HEK293 (cell line): ENCODE measurements at regions not wholly inside any gene's neighbourhood (a gene's known extent, or its start where the extent isn't known, plus 50 kb on each side); places are given as distances from the start of the nearest gene placed in this dataset.

Source experiments
- CTCF ChIA-PET: fragments of 350-600 bp; formaldehyde crosslinking; extraction: SDS; loops from one replicate; lab custom pipeline; 2021; ENCODE audit warnings: antibody characterized with exemption; lab: Yijun Ruan, JAX
- POLR2A ChIA-PET: fragments of 300-600 bp; formaldehyde crosslinking; extraction: SDS; loops from one replicate; lab custom pipeline; 2020; ENCODE audit warnings: antibody characterized with exemption, inconsistent platforms; lab: Yijun Ruan, JAX
- H3K27ac ChIP-seq: fragments of 200-500 bp; sonication (Bioruptor generic); 2 replicates; pipeline ENCODE4 v1.5.1; 2014; ENCODE audit warnings: low read depth, low read length, control low read depth, inconsistent platforms; ENCODE audit errors: extremely low read depth
- H3K36me3 ChIP-seq, 2 experiments: fragments of 200-500 bp in 1 of 2; sonication (Bioruptor generic) in 1 of 2; 1 replicate in 1 of 2; 2 replicates in 1 of 2; pipeline ENCODE4 v1.5.1; 2014 to 2017; ENCODE audit warnings: inconsistent platforms in 2 of 2, low read length in 2 of 2; ENCODE audit not compliant: control insufficient read depth in 2 of 2, insufficient read depth in 1 of 2
- H3K4me1 ChIP-seq: fragments of 200-500 bp; sonication (Bioruptor generic); 2 replicates; pipeline ENCODE4 v1.5.1; 2014; ENCODE audit warnings: mild to moderate bottlenecking, low read length, inconsistent platforms; ENCODE audit not compliant: control insufficient read depth, insufficient read depth
- H3K4me3 ChIP-seq: 2 replicates; pipeline ENCODE4 v1.5.1; 2011; ENCODE audit warnings: low read depth, mild to moderate bottlenecking, control low read depth, low read length, moderate library complexity
- H3K9me3 ChIP-seq: fragments of 200-500 bp; sonication (Bioruptor generic); 2 replicates; pipeline ENCODE4 v1.5.1; 2014; ENCODE audit warnings: low read depth, low read length, inconsistent platforms; ENCODE audit not compliant: control insufficient read depth, insufficient read depth
- HOXD13 ChIP-seq: sonication (generic); formaldehyde crosslinking; IDR thresholded peaks from 2 replicates; pipeline ENCODE4 v1.8.0; 2022; ENCODE audit warnings: missing genetic modification reagents, borderline replicate concordance
- KLF1 ChIP-seq: fragments of 450-650 bp; formaldehyde crosslinking; IDR thresholded peaks from 2 replicates; pipeline ENCODE4 v1.5.1; 2016; ENCODE audit warnings: missing biosample characterization, missing genetic modification characterization
- KLF10 ChIP-seq: fragments of 450-650 bp; IDR thresholded peaks from 2 replicates; pipeline ENCODE4 v1.5.1; 2018; ENCODE audit warnings: missing biosample characterization, mild to moderate bottlenecking, missing genetic modification characterization
- KLF16 ChIP-seq: fragments of 450-650 bp; formaldehyde crosslinking; IDR thresholded peaks from 2 replicates; pipeline ENCODE4 v1.5.1; 2017; ENCODE audit warnings: missing biosample characterization, missing genetic modification characterization
- SP7 ChIP-seq: fragments of 450-650 bp; formaldehyde crosslinking; IDR thresholded peaks from 2 replicates; pipeline ENCODE4 v1.5.1; 2016; ENCODE audit warnings: missing biosample characterization, missing genetic modification characterization
- ZNF19 ChIP-seq: fragments of 450-650 bp; formaldehyde crosslinking; IDR thresholded peaks from 2 replicates; pipeline ENCODE4; 2016; ENCODE audit warnings: missing biosample characterization, missing genetic modification characterization, low read depth
- ZNF2 ChIP-seq: fragments of 450-650 bp; formaldehyde crosslinking; IDR thresholded peaks from 2 replicates; pipeline ENCODE4 v1.5.1; 2016; ENCODE audit warnings: missing biosample characterization, missing genetic modification characterization
- ZNF214 ChIP-seq: fragments of 450-650 bp; formaldehyde crosslinking; IDR thresholded peaks from 2 replicates; pipeline ENCODE4 v1.5.1; 2017; ENCODE audit warnings: missing biosample characterization, mild to moderate bottlenecking, missing genetic modification characterization, borderline replicate concordance
- ZNF274 ChIP-seq, 2 experiments: fragments of 200-500 bp in 1 of 2; fragments of 450-650 bp in 1 of 2; sonication (Bioruptor generic) in 1 of 2; formaldehyde crosslinking in 1 of 2; IDR thresholded peaks; 2 replicates each; pipeline versions ENCODE4 v1.5.1 to v1.6.1; 2014 to 2016; ENCODE audit warnings: borderline replicate concordance in 1 of 2, inconsistent platforms in 1 of 2, low read length in 1 of 2, missing biosample characterization in 1 of 2, missing genetic modification characterization in 1 of 2
- ZNF366 ChIP-seq: fragments of 450-650 bp; formaldehyde crosslinking; conservative IDR thresholded peaks from 2 replicates; pipeline ENCODE4 v1.5.1; 2016; ENCODE audit warnings: missing biosample characterization, missing genetic modification characterization
- ZNF426 ChIP-seq: fragments of 450-650 bp; formaldehyde crosslinking; IDR thresholded peaks from 2 replicates; pipeline ENCODE4 v1.5.1; 2017; ENCODE audit warnings: missing biosample characterization, missing genetic modification characterization, mild to moderate bottlenecking, inconsistent platforms, moderate library complexity
- ZNF473 ChIP-seq: fragments of 450-650 bp; formaldehyde crosslinking; IDR thresholded peaks from 2 replicates; pipeline ENCODE4 v1.5.1; 2017; ENCODE audit warnings: missing biosample characterization, missing genetic modification characterization
- ZNF654 ChIP-seq: fragments of 450-650 bp; formaldehyde crosslinking; IDR thresholded peaks from 2 replicates; pipeline ENCODE4 v1.5.1; 2016; ENCODE audit warnings: low read depth, missing biosample characterization, missing genetic modification characterization
- ZNF677 ChIP-seq: fragments of 450-650 bp; IDR thresholded peaks from 2 replicates; pipeline ENCODE4 v1.5.0; 2018; ENCODE audit warnings: missing biosample characterization, mild to moderate bottlenecking, missing genetic modification characterization, moderate library complexity
- ZSCAN16 ChIP-seq: fragments of 450-650 bp; formaldehyde crosslinking; IDR thresholded peaks from 2 replicates; pipeline ENCODE4 v1.5.1; 2016; ENCODE audit warnings: missing biosample characterization, missing genetic modification characterization
- TF ChIP-seq, protein P1 (sequence below): fragments of 450-650 bp; formaldehyde crosslinking; IDR thresholded peaks from 2 replicates; pipeline ENCODE4 v1.5.1; 2017; ENCODE audit warnings: missing biosample characterization, missing genetic modification characterization
- TF ChIP-seq, protein P2 (sequence below): fragments of 450-650 bp; formaldehyde crosslinking; IDR thresholded peaks from 2 replicates; pipeline ENCODE4 v1.5.1; 2017; ENCODE audit warnings: missing biosample characterization, missing genetic modification characterization
- TF ChIP-seq, protein P3 (sequence below): fragments of 450-650 bp; formaldehyde crosslinking; optimal IDR thresholded peaks from 2 replicates; pipeline ENCODE3; 2016; ENCODE audit warnings: missing biosample characterization, mild to moderate bottlenecking, missing genetic modification characterization
- TF ChIP-seq, protein P4 (sequence below): fragments of 450-650 bp; formaldehyde crosslinking; IDR thresholded peaks from 2 replicates; pipeline ENCODE4 v1.5.1; 2016; ENCODE audit warnings: missing biosample characterization, missing genetic modification characterization
- TF ChIP-seq, protein P5 (sequence below): fragments of 450-650 bp; formaldehyde crosslinking; IDR thresholded peaks from 2 replicates; pipeline ENCODE4 v1.5.1; 2016; ENCODE audit warnings: missing biosample characterization, missing genetic modification characterization, low read depth

DNA sequence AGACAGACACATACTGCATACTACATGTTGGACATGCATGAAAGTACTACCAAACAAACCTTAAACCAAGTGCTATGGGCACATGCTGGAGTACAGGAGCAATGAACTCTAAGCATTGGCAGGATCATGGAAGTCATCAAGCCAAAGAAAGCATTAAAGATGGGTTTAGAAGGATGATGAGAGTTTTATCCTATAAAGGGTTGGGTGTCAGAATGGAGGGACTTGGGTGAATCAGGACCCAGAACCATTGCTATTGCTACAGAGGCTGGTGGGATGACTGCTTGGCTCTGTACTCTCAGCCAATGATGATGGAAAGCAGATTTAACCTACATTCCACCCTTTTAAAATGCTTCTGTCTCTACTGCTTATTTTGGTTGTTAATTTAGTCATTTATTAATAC, 233.9 kb upstream of the EDA2R start:
- TF ChIP-seq, protein P1, sequence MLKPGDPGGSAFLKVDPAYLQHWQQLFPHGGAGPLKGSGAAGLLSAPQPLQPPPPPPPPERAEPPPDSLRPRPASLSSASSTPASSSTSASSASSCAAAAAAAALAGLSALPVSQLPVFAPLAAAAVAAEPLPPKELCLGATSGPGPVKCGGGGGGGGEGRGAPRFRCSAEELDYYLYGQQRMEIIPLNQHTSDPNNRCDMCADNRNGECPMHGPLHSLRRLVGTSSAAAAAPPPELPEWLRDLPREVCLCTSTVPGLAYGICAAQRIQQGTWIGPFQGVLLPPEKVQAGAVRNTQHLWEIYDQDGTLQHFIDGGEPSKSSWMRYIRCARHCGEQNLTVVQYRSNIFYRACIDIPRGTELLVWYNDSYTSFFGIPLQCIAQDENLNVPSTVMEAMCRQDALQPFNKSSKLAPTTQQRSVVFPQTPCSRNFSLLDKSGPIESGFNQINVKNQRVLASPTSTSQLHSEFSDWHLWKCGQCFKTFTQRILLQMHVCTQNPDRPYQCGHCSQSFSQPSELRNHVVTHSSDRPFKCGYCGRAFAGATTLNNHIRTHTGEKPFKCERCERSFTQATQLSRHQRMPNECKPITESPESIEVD, result no peak
- no peak for TF ChIP-seq ZNF654 (tag by site-specific recombination)
- ChIA-PET CTCF (no interaction called here), POLR2A (no interaction called here)
- Histone ChIP-seq H3K9me3 (no peaks in the 10 kb centered on the region), H3K4me3 (no peak overlapping the region), H3K27ac (no peak overlapping the region), H3K36me3 (no peaks in the 10 kb centered on the region), H3K4me1 (no peaks in the 10 kb centered on the region)

DNA sequence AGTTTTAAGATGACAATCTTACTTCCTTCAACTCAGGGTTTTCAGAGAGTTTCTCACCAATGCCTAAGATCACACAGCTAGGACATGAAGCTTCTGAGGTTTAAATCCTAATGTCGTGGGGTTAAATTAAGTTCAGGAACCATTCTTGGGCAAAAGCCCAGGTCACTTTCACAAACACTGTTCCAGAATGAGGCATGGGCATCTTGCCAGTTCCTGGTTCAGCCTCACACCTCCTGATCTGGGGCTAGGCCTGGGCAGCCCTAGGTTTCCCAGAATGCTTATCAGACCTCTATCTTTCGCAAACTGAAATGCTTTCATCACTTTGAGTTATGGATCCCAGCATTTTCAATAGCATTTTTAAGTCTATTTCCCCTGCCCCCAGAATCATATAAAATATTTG, 224.8 kb upstream of the EDA2R start:
- ChIA-PET POLR2A (no interaction called here), CTCF (no interaction called here)
- no peaks in the 10 kb centered on the region for H3K9me3 ChIP-seq
- H3K27ac ChIP-seq, result no peak overlapping the region
- H3K36me3 ChIP-seq, result no peaks in the 10 kb centered on the region
- no peak overlapping the region for H3K4me3 ChIP-seq
- no peaks in the 10 kb centered on the region for H3K4me1 ChIP-seq
- no peak for TF ChIP-seq KLF10 (tag by site-specific recombination)
- TF ChIP-seq ZNF19, result no peak
- TF ChIP-seq ZNF426 (tag by site-specific recombination), result no peak
- no peak for TF ChIP-seq ZNF473
- TF ChIP-seq SP7 (tag by site-specific recombination), result no peak
- TF ChIP-seq ZNF274 (IDR thresholded peaks at IDR 0.05; ENCODE audit: low read length), result no peak
- TF ChIP-seq ZNF274 (tag by site-specific recombination; IDR thresholded peaks at IDR 0.05; ENCODE audit: borderline replicate concordance), result no peak
- TF ChIP-seq ZNF677, result no peak
- TF ChIP-seq, protein P2, sequence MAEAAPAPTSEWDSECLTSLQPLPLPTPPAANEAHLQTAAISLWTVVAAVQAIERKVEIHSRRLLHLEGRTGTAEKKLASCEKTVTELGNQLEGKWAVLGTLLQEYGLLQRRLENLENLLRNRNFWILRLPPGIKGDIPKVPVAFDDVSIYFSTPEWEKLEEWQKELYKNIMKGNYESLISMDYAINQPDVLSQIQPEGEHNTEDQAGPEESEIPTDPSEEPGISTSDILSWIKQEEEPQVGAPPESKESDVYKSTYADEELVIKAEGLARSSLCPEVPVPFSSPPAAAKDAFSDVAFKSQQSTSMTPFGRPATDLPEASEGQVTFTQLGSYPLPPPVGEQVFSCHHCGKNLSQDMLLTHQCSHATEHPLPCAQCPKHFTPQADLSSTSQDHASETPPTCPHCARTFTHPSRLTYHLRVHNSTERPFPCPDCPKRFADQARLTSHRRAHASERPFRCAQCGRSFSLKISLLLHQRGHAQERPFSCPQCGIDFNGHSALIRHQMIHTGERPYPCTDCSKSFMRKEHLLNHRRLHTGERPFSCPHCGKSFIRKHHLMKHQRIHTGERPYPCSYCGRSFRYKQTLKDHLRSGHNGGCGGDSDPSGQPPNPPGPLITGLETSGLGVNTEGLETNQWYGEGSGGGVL, result no peak

DNA sequence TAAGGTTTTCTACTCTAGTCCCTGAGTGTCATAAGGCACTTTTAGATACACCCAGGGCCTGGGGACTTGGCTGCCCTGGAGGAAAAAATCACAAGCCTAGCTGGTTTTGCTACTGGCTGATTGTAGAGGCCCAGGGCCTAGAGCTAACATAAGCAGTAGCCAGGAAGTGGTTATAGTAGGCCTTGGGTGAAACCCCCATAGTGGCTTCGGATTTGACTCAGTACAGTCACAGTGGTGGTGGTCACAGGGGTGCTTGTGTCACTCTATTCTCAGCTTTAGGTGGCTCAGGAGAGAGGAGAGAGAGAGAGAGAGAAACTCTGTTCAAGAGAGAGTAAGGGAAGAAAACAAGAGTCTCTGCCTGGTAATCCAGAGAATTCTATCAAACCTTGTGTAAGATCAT, 194.5 kb upstream of the EDA2R start:
- no peaks in the 10 kb centered on the region; the same call in none of the 2 replicates for H3K9me3 ChIP-seq
- no peak for TF ChIP-seq ZNF2 (tag by site-specific recombination)
- POLR2A ChIA-PET, result no interaction called here
- no peaks in the 10 kb centered on the region for H3K36me3 ChIP-seq
- H3K4me1 ChIP-seq, result no peaks in the 10 kb centered on the region
- CTCF ChIA-PET, result no interaction called here
- H3K4me3 ChIP-seq, result no peak overlapping the region
- no peak overlapping the region for H3K27ac ChIP-seq

DNA sequence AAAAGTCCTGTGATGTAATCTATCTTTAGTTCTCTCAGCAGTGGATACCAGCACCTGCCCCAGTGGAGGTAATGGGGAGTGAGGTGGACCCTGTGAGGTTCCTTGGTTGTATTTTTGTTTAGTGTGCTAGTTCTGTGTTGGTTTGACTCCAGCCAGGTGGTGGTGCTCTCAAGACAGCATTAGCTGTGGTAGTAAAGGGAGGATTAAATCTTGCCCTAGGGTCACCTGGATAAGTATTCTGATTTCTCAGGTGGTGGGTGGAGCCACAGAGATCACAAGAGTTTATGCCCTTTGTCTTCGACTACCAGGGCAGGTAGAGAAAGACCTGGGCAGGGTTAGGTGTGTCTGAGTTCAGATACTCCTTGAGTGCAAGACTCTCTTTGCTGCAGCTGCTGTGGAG, 176.3 kb upstream of the EDA2R start:
- CTCF ChIA-PET, result no interaction called here
- H3K9me3 ChIP-seq, result peaks cover 2% of the 10 kb centered on the region
- no peak overlapping the region for H3K27ac ChIP-seq
- no peaks in the 10 kb centered on the region for H3K36me3 ChIP-seq
- POLR2A ChIA-PET, result no interaction called here
- no peaks in the 10 kb centered on the region for H3K4me1 ChIP-seq
- H3K4me3 ChIP-seq, result no peak overlapping the region
- TF ChIP-seq, protein P3, sequence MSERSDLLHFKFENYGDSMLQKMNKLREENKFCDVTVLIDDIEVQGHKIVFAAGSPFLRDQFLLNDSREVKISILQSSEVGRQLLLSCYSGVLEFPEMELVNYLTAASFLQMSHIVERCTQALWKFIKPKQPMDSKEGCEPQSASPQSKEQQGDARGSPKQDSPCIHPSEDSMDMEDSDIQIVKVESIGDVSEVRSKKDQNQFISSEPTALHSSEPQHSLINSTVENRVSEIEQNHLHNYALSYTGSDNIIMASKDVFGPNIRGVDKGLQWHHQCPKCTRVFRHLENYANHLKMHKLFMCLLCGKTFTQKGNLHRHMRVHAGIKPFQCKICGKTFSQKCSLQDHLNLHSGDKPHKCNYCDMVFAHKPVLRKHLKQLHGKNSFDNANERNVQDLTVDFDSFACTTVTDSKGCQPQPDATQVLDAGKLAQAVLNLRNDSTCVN (tag by site-specific recombination), result no peak
- TF ChIP-seq ZNF366 (no peak), ZSCAN16 (tag by site-specific recombination) (no peak), HOXD13 (CRISPR knock-in tag) (no peak), KLF16 (tag by site-specific recombination) (no peak), ZNF214 (tag by site-specific recombination) (no peak), KLF1 (tag by site-specific recombination) (no peak)
- TF ChIP-seq, protein P4, sequence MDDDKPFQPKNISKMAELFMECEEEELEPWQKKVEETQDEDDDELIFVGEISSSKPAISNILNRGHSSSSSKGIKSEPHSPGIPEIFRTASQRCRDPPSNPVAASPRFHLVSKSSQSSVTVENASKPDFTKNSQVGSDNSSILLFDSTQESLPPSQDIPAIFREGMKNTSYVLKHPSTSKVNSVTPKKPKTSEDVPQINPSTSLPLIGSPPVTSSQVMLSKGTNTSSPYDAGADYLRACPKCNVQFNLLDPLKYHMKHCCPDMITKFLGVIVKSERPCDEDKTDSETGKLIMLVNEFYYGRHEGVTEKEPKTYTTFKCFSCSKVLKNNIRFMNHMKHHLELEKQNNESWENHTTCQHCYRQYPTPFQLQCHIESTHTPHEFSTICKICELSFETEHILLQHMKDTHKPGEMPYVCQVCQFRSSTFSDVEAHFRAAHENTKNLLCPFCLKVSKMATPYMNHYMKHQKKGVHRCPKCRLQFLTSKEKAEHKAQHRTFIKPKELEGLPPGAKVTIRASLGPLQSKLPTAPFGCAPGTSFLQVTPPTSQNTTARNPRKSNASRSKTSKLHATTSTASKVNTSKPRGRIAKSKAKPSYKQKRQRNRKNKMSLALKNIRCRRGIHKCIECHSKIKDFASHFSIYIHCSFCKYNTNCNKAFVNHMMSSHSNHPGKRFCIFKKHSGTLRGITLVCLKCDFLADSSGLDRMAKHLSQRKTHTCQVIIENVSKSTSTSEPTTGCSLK (tag by site-specific recombination), result no peak
- TF ChIP-seq, protein P5, sequence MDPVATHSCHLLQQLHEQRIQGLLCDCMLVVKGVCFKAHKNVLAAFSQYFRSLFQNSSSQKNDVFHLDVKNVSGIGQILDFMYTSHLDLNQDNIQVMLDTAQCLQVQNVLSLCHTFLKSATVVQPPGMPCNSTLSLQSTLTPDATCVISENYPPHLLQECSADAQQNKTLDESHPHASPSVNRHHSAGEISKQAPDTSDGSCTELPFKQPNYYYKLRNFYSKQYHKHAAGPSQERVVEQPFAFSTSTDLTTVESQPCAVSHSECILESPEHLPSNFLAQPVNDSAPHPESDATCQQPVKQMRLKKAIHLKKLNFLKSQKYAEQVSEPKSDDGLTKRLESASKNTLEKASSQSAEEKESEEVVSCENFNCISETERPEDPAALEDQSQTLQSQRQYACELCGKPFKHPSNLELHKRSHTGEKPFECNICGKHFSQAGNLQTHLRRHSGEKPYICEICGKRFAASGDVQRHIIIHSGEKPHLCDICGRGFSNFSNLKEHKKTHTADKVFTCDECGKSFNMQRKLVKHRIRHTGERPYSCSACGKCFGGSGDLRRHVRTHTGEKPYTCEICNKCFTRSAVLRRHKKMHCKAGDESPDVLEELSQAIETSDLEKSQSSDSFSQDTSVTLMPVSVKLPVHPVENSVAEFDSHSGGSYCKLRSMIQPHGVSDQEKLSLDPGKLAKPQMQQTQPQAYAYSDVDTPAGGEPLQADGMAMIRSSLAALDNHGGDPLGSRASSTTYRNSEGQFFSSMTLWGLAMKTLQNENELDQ (tag by site-specific recombination), result no peak
